NT2/D1 (cell line): ENCODE measurements at regions not wholly inside any gene's neighbourhood (a gene's known extent, or its start where the extent isn't known, plus 50 kb on each side); places are given as distances from the start of the nearest gene placed in this dataset.

Experiments
- SUZ12 ChIP-seq: IDR thresholded peaks from 2 replicates; pipeline ENCODE4 v1.6.1; 2011; ENCODE audit not compliant: insufficient read length, insufficient read depth; ENCODE audit errors: extremely low read depth
- YY1 ChIP-seq: IDR thresholded peaks from 2 replicates; pipeline ENCODE4 v1.6.1; 2011; ENCODE audit not compliant: insufficient read length, insufficient read depth
- ZNF274 ChIP-seq: IDR thresholded peaks from 2 replicates; pipeline ENCODE4 v1.6.1; 2011; ENCODE audit warnings: mild to moderate bottlenecking, low read depth, low read length

- TF ChIP-seq YY1 (no peak), ZNF274 (no peak), SUZ12 (no peak)
These were observed 552.5 kb upstream of the ADAMTS5 start for GRCh38 chr21:27519361-27519760.
